ENCODE measurements at regions not wholly inside any gene's neighbourhood (a gene's known extent, or its start where the extent isn't known, plus 50 kb on each side); places are given as distances from the start of the nearest gene placed in this dataset.
"Not testable (repeated sequence)": the region's sequence is repeated elsewhere in the genome, so short reads cannot be mapped to it uniquely, and the experiment has no call there.

DNA sequence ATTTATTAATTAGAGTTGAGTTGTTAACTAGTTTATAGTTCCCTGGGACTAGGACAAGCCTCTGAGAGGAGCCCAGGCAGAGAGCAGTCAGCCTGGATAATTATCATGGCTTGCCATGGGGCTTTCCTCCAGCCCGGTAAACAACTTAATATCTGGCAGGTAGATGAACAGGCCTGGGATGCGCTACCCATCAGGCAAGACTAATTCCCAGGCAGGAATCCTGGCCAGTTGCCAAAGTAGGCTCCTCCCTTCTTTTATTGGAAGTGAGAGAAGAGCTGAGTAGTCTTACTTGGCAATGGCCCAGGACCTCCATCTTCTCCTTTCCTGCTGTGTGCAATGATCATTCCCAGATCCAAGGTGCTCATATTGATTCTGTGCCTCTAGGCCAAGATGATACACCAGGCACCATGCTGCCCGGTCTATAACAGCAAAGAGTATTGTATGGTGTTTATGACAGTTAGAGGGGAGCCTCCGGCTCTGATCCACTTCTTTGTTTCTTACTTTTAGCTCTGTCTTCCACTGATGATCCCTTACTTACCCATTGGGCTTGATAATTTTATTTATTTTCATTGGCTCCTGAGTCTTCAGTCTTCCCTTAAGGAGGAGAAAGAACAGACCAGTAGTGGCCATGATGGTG is 408.7 kb downstream of the REEP3 start:
- DNase-seq, result peak; percentile 43

DNA sequence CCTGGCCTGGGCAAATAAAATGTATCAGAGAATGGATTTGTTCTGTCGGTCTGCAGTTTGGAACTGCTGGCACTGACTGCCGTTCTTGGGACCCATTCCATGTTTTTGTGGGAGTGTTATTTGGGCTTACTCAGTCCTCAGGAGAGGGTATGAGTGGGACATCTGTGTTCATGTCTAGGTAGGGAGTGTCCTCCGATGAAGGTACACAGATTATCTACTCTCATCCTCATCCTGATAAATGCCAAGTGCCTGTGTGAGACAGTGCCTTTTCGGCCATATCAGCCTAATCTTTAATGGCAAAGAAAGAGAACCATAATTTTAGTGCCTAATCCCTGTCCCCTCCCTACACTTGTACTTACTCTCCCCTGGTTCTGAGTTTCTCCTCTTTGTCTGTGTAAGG is 409.4 kb downstream of the REEP3 start:
- DNase-seq, result no peak

GRCh38 chr10:63935705-63936104 is 414.5 kb downstream of the REEP3 start:
- no peak for DNase-seq

DNA sequence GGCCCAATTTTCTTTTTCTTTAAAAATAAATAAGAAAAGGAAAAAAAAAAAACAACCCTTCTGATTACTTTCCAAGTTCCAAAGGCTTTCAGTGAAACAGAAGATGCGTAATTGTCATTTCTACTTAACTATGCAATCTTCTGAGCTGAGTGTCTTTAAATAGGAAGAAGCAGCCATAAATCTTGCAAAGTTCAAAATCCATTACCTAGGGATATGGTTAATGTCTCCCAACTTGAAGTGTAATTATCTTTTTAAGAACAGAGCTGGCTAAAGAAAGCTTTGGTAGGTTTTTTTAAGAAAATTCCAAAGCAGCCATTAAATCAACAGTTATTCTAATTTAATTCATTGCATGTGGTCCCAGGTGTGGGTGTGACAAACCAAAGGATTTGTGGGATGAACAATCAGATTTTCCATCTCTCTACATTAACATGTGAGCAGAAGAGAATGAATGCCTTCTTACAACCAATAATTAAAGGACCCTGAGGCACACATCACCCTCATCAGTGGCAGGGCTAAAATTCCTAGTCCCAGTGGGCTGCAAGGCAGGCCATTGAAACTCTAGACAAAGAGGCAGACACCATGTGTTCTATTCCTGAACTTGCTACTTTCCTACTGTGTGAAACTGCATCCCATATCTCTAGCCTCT is 419.2 kb downstream of the REEP3 start:
- no peak for DNase-seq

- no peak for DNase-seq
Observed at GRCh38 chr10:63964406-63964805, 443.2 kb downstream of the REEP3 start.

- no peak for DNase-seq
Observed at GRCh38 chr10:63965846-63966245, 444.6 kb downstream of the REEP3 start.

DNA sequence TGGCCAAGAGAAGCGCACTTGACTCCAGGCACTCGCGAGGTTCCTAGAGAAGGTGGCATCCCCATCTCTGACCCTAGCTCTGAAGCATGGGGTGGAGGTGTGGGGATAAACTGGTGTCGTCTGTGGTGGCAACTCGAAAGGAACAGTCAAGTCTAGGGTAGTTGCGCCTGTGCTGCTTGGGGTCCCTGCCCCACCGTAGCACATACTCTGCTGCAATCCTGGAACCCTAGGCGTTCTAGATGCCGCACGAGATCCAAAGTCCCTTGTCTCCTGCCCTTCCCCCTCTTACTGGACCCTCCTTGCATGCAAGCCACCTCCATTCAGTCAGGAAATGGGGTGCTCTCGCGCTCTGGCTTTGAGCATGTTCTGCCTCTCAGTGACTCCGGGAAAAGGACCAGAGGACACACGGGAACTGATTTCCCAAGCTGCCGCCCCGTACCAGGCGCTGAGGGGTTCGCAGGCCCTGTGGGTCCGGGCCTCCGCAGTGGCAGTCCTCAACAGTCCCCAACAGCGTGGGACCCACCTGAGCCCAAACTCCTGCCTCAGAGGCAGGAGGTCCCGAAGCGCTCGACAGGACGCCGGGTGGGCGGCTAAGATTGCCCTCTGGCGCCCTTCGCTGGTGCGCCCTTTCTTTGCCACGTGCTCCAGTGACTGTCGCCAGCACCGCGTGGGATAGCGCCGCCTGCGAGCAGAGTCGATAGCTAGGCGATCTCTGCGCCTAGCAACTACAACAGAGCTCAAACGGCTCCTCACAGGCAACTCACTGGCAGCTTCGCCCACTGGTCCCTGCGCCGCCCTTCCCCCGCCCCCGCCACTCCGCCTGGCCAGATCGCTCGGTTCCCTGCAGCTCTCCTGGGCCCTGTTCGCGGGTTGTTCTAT is 452.0 kb downstream of the REEP3 start:
- DNase-seq, result no peak

GRCh38 chr10:63976538-63976937 is 455.3 kb downstream of the REEP3 start:
- DNase-seq, result no peak

GRCh38 chr10:63977329-63977923 is 456.2 kb downstream of the REEP3 start:
- no peak for DNase-seq

DNA sequence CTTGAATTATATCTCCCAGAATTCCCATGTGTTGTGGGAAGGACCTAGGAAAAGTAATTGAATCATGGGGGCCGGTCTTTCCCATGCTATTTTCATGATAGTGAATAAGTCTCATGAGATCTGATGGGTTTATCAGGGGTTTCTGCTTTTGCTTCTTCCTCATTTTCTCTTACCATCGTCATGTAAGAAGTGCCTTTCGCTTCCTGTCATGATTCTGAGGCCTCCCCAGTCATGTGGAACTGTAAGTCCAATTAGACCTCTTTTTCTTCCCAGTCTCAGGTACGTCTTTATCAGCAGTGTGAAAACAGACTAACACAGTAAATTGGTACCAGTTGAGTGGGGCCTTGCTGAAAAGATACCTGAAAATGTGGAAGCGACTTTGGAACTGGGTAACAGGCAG is 459.7 kb downstream of the REEP3 start:
- not testable (repeated sequence) for DNase-seq

DNA sequence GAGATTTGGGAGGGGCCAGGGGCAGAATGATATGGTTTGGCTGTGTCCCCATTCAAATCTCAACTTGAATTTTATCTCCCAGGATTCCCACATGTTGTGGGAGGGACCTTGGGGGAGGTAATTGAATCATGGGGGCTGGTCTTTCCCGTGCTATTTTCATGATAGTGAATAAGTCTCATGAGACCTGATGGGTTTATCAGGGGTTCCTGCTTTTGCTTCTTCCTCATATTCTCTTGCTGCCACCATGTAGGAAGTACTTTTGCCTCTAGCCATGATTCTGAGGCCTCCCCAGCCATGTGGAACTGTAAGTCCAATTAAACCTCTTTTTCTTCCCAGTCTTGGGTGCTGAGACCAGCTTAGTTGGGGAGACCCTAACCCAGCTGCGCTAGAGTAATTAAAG is 462.9 kb downstream of the REEP3 start:
- not testable (repeated sequence) for DNase-seq

DNA sequence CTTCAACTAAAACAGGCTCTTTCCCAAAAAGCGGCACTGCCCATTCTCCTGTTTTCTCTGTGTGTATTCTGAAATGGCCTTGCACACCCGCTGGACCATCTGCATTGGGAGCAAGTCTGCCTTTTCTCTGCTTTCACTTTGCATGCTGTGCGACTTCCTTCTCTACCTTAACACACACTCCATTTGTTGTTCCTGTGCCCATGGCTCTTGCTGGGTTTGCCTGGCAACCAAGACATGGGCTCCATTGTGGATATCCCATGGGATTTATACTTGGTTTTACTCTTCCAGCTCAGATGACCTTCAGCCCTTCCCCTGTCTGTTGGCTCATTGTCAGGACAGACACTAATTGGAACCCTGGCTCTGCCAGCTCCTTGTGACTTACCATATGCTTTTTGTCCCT is 465.3 kb downstream of the REEP3 start:
- DNase-seq, result no peak

- DNase-seq, result no peak
Observed at GRCh38 chr10:63987212-63987611, 466.0 kb downstream of the REEP3 start.

GRCh38 chr10:63994371-63994770 is 473.2 kb downstream of the REEP3 start:
- no peak for DNase-seq

DNA sequence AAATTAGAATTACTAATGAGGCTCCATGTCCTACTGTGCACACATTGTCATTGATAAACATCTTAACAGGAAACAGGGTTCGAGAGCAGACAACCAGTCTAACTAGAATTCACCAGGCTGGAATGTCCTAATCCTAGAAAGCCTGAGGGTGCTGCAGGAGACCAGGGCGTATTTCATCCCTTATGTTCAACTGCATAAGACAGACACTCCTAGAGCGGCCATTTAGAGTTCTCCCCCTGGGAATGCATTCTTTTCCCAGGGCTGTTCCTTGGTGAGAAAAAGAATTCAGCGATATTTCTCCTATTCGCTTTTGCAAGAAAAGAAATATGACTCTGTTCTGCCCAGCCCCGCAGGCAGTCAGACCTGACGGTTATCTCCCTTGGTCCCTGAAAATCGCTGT is 486.0 kb downstream of the REEP3 start:
- DNase-seq, result no peak

DNA sequence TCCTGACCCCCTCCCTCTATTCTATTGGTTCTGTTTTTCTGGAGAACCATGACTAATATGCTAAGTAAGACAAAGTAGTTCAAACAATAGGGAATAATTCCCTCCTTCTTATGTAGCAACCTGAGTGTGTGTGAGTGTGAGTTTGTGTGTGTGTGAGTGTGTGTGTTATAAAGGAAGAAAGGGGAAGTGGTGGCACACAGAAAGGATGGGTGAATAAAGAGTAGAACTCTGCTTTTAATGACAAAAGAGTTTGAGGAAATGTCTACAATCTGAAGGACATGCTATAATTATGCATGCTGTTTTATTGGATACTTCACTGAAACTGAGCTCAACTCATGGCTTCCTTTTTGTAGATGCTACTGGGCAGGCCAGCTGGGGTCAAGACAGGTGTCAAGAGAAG is 489.5 kb downstream of the REEP3 start:
- DNase-seq, result no peak

- DNase-seq, result no peak
Observed at GRCh38 chr10:64011912-64012714, 490.9 kb downstream of the REEP3 start.

- DNase-seq, result no peak
Observed at GRCh38 chr10:64014281-64014680, 493.1 kb downstream of the REEP3 start.

DNA sequence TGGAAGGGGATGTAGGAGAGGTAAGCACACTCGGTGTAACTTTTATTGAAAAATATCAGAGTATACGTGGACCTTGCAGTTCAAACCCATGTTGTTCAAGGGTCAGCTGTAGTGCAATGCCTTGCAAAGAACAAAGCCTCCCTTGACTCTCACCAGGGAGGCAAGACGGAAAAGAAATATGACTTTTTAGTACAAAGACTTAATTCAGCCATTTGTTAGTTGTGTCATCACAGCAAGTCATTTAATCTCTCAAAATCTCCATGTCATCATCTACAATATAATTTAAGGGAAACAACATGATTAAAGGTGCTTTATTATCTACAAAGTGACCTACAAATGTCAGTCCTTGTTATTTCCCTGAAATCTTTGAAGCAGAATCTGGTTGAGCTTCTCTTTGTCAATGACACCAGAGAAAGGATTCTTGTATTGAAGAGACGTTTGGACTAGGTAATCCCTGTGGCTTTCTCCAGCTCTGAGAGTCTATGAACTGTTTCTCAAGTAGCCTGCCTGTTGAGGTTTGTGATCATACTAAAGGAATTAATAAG is 502.8 kb downstream of the REEP3 start:
- DNase-seq, result no peak

- no peak for DNase-seq
Observed at GRCh38 chr10:64033711-64034110, 512.5 kb downstream of the REEP3 start.

DNA sequence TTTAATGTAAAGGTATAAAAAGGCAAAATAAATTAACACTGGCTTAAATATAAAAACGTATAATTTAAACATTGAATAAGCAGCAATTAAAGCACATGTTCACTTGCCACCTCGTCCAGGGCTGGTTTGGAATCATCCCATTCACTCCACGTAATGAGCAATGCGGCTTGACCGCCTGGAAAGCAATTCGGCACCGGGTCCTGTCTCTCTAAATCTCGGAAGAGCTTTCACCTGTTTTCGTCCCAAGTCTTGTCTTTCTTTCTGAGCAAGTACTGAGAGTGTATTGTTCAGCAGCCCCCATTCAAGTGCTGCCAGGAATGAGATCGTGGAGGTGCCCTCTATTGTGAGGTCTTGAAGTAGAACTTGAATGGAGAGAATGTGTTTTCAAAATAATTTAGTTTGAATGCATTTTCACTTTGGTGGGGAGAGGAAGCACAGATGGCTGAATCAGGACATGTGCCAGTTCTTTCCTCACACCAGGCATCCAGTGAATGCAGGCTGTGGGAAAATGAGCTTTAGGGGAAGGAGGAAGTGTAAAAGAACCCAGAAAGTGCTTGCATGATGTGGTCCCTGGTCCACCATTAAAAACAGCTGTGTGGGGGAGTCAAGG is 515.2 kb downstream of the REEP3 start:
- DNase-seq, result no peak

DNA sequence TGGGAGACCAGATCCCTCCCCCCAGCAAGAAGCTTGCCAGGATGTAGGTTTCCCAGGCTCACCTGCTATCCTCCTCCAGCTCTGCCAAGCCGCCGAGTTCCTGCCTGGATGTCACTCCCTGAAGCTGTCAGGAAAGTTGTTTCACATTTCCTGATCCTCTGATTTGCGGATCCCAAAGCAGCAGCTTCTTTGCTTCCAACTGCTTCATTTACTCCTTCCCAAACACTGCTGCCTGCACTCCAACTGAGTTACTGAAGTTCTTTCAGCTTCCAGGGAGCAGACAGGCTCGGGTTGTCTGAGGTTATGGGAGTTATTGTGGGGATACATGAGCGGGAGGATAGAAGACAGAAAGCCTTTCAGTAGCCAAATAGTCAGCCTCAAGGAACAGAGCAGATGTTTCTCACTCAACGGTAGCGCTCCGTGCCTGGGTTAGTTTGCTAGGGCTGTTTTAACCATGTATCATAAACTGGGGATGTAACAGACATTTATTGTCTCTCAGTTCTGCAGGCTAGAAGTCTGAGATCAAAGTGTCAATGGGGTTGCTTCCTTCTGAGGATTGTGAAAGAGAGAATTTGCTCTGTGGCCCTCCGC is 516.0 kb downstream of the REEP3 start:
- no peak for DNase-seq
